ENCODE measurements at regions not wholly inside any gene's neighbourhood (a gene's known extent, or its start where the extent isn't known, plus 50 kb on each side); places are given as distances from the start of the nearest gene placed in this dataset.
"Not testable (repeated sequence)": the region's sequence is repeated elsewhere in the genome, so short reads cannot be mapped to it uniquely, and the experiment has no call there.

DNA sequence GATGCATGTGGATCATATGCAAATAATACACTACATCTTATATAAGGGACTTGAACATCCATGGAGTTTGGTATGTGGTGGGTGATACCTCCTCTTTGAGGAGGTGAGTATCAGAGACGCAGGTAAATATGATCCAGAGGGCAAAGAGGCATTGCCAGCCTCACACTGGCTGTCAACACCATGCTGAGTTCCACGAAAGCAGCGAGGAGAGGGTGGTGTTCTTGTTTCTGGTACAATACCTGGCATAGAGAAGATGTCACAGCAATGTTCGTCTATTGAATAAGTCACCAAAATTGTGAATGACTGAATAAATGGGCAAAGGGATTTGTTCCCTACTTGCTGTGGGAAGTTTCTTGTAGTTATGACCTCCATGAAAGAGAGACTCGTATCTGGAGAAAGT is 182.2 kb downstream of the SNRPN start:
- ChIA-PET POLR2A (no interaction called here), CTCF (no interaction called here)

- POLR2A ChIA-PET: no interaction called here
- CTCF ChIA-PET: no interaction called here
These were observed 214.5 kb downstream of the SNRPN start for GRCh38 chr15:25169318-25169717.

- ChIA-PET POLR2A (no interaction called here), CTCF (no interaction called here)
These were observed 215.4 kb downstream of the SNRPN start for GRCh38 chr15:25170113-25170731.

DNA sequence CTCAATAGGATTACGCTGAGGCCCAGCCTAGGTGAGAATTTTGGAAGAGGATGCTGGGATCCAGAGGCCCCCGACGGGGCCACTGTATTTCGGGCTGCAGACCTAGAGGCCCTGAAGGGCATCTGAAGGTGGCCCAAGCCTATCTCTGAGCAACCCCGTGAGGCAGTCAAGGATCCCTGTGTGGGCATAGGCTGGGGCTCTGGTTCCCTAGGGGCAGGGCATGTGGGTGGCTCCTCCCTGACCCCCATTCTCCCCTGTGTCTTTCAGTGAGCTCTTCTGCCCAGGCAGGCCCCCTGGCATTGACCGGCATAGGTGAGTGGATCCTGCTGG is 216.0 kb downstream of the SNRPN start:
- POLR2A ChIA-PET: no interaction called here
- CTCF ChIA-PET: no interaction called here

- CTCF ChIA-PET: no interaction called here
- POLR2A ChIA-PET: no interaction called here
These were observed 216.5 kb downstream of the SNRPN start for GRCh38 chr15:25171111-25171811.

- POLR2A ChIA-PET: no interaction called here
- CTCF ChIA-PET: no interaction called here
These were observed 217.3 kb downstream of the SNRPN start for GRCh38 chr15:25171856-25172687.

GRCh38 chr15:25172691-25173090 is 217.9 kb downstream of the SNRPN start:
- ChIA-PET POLR2A (no interaction called here), CTCF (no interaction called here)

GRCh38 chr15:25173241-25174028 is 218.6 kb downstream of the SNRPN start:
- POLR2A ChIA-PET: no interaction called here
- CTCF ChIA-PET: no interaction called here

GRCh38 chr15:25174149-25174548 is 219.4 kb downstream of the SNRPN start:
- CTCF ChIA-PET, POLR2A ChIA-PET: not testable (repeated sequence)

- ChIA-PET POLR2A (no interaction called here), CTCF (no interaction called here)
These were observed 220.4 kb downstream of the SNRPN start for GRCh38 chr15:25175033-25175788.

DNA sequence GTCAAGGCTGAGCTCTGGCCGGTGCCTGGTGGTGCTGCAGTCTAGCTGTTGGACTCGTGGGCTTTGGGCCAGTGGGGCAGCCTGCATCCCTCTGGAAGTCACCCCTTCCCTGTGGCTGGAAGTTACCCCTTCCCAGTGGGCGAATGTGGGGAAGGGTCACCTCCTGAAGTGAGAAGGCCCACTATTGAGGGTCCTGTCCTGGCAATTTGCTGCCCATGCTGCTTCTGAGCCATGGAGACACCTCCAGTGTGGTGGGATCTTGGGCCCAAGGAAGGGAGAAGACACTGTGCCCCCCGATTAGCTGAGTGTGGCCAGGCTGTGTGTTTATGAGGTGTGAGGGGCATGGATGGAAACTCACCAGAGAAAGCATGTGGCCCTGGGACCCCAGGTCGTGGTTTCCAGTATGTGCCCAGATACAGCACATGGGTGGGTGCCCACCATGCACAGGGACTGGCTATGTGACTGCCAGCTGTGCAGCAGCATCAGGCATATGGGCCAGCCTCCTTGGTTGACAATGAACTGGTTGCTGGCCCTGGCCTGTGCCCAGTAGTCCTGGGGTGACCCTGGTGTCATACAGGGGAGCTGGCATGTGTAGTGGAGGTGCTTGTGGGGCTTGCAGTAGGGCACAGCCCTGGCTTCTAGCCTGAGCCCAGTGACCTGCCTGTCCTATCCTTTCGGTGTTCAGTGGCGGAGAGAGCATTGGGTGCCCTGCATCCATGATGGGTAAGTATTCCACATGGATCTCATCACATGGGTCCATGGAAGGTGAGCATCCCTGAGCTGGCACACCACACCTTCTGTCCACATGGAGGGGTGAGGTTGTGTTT is 221.2 kb downstream of the SNRPN start:
- ChIA-PET CTCF (no interaction called here), POLR2A (no interaction called here)

GRCh38 chr15:25176616-25176923 is 221.8 kb downstream of the SNRPN start:
- ChIA-PET CTCF (no interaction called here), POLR2A (no interaction called here)

GRCh38 chr15:25176991-25177954 is 222.5 kb downstream of the SNRPN start:
- POLR2A ChIA-PET: no interaction called here
- CTCF ChIA-PET: no interaction called here

- POLR2A ChIA-PET: no interaction called here
- CTCF ChIA-PET: no interaction called here
These were observed 223.4 kb downstream of the SNRPN start for GRCh38 chr15:25177955-25178801.

GRCh38 chr15:25178835-25179672 is 224.3 kb downstream of the SNRPN start:
- POLR2A ChIA-PET: no interaction called here
- CTCF ChIA-PET: no interaction called here

DNA sequence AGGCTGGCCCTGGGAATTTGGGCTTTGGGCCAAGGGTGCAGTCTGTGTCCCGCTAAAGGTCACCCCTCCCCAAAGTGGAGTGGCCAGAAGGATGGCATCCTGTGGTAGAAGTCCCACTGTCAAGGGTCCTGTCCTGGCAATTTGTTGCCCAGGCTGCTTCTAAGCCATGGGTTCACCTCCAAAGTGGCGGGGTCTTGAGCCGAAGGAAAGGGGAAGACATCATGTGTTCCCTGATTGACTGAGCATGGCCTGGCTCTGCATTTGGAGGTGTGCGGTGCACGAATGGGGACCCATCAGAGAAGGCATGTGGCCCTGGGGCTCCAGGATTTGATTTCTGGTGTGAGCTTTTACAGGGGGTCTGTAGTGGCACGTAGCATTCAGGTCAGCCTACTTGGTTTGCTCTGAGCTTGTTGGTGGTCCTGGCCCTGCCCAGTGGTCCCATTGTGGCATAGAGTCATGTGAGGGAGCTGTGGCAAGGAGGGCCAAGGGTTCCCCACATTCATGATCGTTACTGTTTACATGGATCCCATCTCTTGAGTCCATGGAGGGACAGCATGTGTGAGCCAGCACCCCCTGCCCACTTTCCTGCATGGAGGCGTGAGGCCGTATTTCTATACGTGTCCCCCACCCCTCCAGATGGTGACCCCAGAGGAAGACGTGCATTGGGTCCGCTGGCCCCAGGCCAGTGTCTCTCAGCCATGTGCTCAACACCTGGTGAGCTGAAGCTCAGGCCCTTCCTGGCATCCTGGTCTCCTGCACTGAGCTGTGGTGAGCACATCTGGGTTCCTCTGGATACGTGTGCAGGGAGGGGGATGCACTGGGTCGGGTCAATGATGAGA is 225.1 kb downstream of the SNRPN start:
- CTCF ChIA-PET: no interaction called here
- POLR2A ChIA-PET: no interaction called here

All from activated CD8-positive, alpha-beta memory T cell treated with anti-CD3 and anti-CD28 coated beads for 36 hours (primary cell).